ENCODE measurements at regions not wholly inside any gene's neighbourhood (a gene's known extent, or its start where the extent isn't known, plus 50 kb on each side); places are given as distances from the start of the nearest gene placed in this dataset.

GRCh38 chr3:72261566-72262564 lies 476.9 kb upstream of the PROK2 start:
- no peak for DNase-seq (ENCODE audit: low read depth in 3 of 3)

- DNase-seq (ENCODE audit: low read depth in 3 of 3): no peak
These were observed 475.6 kb upstream of the PROK2 start for GRCh38 chr3:72260588-72260910.

GRCh38 chr3:72259755-72260587 lies 475.0 kb upstream of the PROK2 start:
- DNase-seq (ENCODE audit: low read depth in 3 of 3): no peak

- no peak for DNase-seq (ENCODE audit: low read depth in 3 of 3)
These were observed 473.6 kb upstream of the PROK2 start for GRCh38 chr3:72258361-72259141.

GRCh38 chr3:72257738-72258137 lies 472.8 kb upstream of the PROK2 start:
- DNase-seq (ENCODE audit: low read depth in 3 of 3): no peak

GRCh38 chr3:72257203-72257602 lies 472.3 kb upstream of the PROK2 start:
- DNase-seq (ENCODE audit: low read depth in 3 of 3): no peak

- no peak for DNase-seq (ENCODE audit: low read depth in 3 of 3)
These were observed 471.8 kb upstream of the PROK2 start for GRCh38 chr3:72256716-72257115.

- DNase-seq (ENCODE audit: low read depth in 3 of 3): no peak
These were observed 471.0 kb upstream of the PROK2 start for GRCh38 chr3:72255791-72256559.

GRCh38 chr3:72255191-72255590 lies 470.2 kb upstream of the PROK2 start:
- no peak for DNase-seq (ENCODE audit: low read depth in 3 of 3)

- DNase-seq (ENCODE audit: low read depth in 3 of 3): no peak
These were observed 469.5 kb upstream of the PROK2 start for GRCh38 chr3:72254483-72254882.

- no peak for DNase-seq (ENCODE audit: low read depth in 3 of 3)
These were observed 465.8 kb upstream of the PROK2 start for GRCh38 chr3:72250725-72251124.

GRCh38 chr3:72248869-72249268 lies 463.9 kb upstream of the PROK2 start:
- no peak for DNase-seq (ENCODE audit: low read depth in 3 of 3)

GRCh38 chr3:72248389-72248761 lies 463.4 kb upstream of the PROK2 start:
- no peak for DNase-seq (ENCODE audit: low read depth in 3 of 3)

GRCh38 chr3:72247645-72248388 lies 462.9 kb upstream of the PROK2 start:
- no peak for DNase-seq (ENCODE audit: low read depth in 3 of 3)

- no peak for DNase-seq (ENCODE audit: low read depth in 3 of 3)
These were observed 462.2 kb upstream of the PROK2 start for GRCh38 chr3:72247126-72247525.

GRCh38 chr3:72246685-72247084 lies 461.7 kb upstream of the PROK2 start:
- DNase-seq (ENCODE audit: low read depth in 3 of 3): no peak

- DNase-seq (ENCODE audit: low read depth in 3 of 3): no peak
These were observed 460.3 kb upstream of the PROK2 start for GRCh38 chr3:72245183-72245811.

- DNase-seq (ENCODE audit: low read depth in 3 of 3): no peak
These were observed 459.4 kb upstream of the PROK2 start for GRCh38 chr3:72244396-72244795.

- no peak for DNase-seq (ENCODE audit: low read depth in 3 of 3)
These were observed 457.4 kb upstream of the PROK2 start for GRCh38 chr3:72242326-72242725.

- no peak for DNase-seq (ENCODE audit: low read depth in 3 of 3)
These were observed 456.6 kb upstream of the PROK2 start for GRCh38 chr3:72241525-72241924.
